ENCODE measurements at regions not wholly inside any gene's neighbourhood (a gene's known extent, or its start where the extent isn't known, plus 50 kb on each side); places are given as distances from the start of the nearest gene placed in this dataset.
"Not testable (repeated sequence)": the region's sequence is repeated elsewhere in the genome, so short reads cannot be mapped to it uniquely, and the experiment has no call there.

DNA sequence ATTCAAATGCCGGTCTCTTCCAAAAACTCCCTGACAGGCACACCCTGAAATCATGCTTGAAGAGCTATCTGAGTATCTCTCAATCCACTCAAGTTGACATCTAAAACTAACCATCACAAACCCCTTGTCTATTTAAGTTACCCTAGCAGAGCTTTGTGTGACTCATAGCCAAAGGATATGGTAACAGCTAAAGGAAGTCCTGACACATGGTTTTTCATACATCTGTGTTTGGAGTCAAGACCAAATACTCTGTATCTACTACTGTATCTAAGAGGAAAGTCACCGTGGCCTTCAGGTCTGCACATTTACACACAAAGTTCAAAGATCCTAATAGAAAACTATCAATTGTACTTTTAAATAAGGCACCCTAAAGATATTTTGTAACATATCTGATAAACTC, 239.6 kb upstream of the VCX start:
- TF ChIP-seq EP300 (IDR thresholded peaks at IDR 0.05) (no peak), POLR2AphosphoS5 (IDR thresholded peaks at IDR 0.05) (no peak), POLR2A (IDR thresholded peaks at IDR 0.05) (no peak)
- TF ChIP-seq, protein P1, sequence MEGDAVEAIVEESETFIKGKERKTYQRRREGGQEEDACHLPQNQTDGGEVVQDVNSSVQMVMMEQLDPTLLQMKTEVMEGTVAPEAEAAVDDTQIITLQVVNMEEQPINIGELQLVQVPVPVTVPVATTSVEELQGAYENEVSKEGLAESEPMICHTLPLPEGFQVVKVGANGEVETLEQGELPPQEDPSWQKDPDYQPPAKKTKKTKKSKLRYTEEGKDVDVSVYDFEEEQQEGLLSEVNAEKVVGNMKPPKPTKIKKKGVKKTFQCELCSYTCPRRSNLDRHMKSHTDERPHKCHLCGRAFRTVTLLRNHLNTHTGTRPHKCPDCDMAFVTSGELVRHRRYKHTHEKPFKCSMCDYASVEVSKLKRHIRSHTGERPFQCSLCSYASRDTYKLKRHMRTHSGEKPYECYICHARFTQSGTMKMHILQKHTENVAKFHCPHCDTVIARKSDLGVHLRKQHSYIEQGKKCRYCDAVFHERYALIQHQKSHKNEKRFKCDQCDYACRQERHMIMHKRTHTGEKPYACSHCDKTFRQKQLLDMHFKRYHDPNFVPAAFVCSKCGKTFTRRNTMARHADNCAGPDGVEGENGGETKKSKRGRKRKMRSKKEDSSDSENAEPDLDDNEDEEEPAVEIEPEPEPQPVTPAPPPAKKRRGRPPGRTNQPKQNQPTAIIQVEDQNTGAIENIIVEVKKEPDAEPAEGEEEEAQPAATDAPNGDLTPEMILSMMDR (IDR thresholded peaks at IDR 0.05) = no peak
- DNase-seq (no peak), ATAC-seq (ENCODE audit: low FRiP score in 2 of 2) (no peak)
- WGBS, 2 donors = 90 to 96% methylated on average over 2 of the region's 2 CpGs
- Histone ChIP-seq H3K27me3 (no peaks in the 10 kb centered on the region), H3K4me3 (no peak overlapping the region), H3K36me3 (no peaks in the 10 kb centered on the region), H3K9me3 (no peaks in the 10 kb centered on the region), H3K27ac (no peak overlapping the region), H3K4me1 (no peaks in the 10 kb centered on the region)

GRCh38 chrX:7596822-7597221, 246.1 kb upstream of the VCX start:
- no peaks in the 10 kb centered on the region for H3K36me3 ChIP-seq
- WGBS, 2 donors = 45 to 75% methylated on average over 2 of the region's 2 CpGs
- no peak for TF ChIP-seq EP300 (IDR thresholded peaks at IDR 0.05)
- TF ChIP-seq POLR2AphosphoS5 (IDR thresholded peaks at IDR 0.05) = no peak
- TF ChIP-seq POLR2A (IDR thresholded peaks at IDR 0.05) = no peak
- TF ChIP-seq, protein P1 (IDR thresholded peaks at IDR 0.05) = no peak
- no peaks in the 10 kb centered on the region for H3K4me1 ChIP-seq
- no peak overlapping the region for H3K27ac ChIP-seq
- H3K4me3 ChIP-seq = no peak overlapping the region
- H3K9me3 ChIP-seq = no peaks in the 10 kb centered on the region
- no peaks in the 10 kb centered on the region for H3K27me3 ChIP-seq
- no peak for DNase-seq
- ATAC-seq (ENCODE audit: low FRiP score in 2 of 2) = no peak

DNA sequence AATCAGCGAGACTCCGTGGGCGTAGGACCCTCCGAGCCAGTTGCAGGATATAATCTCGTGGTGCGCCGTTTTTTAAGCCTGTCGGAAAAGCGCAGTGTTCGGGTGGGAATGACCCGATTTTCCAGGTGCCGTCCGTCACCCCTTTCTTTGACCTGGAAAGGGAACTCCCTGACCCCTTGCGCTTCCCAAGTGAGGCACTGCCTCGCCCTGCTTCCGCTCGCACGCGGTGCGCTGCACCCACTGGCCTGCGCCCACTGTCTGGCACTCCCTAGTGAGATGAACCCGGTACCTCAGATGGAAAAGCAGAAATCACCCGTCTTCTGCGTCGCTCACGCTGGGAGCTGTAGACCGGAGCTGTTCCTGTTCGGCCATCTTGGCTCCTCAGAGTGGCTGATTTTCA, 249.6 kb upstream of the VCX start:
- not testable (repeated sequence) for H3K9me3 ChIP-seq; H3K4me1 ChIP-seq; ATAC-seq (ENCODE audit: low FRiP score in 2 of 2); H3K4me3 ChIP-seq; H3K27me3 ChIP-seq; H3K36me3 ChIP-seq; H3K27ac ChIP-seq
- DNase-seq = peak in 1 of 2 donors; percentile 29
- WGBS, 2 donors = 93 to 98% methylated on average over 21 to 28 of the region's 28 CpGs

GRCh38 chrX:7586126-7586525, 256.8 kb upstream of the VCX start:
- TF ChIP-seq, protein P1 (IDR thresholded peaks at IDR 0.05) = peak in 2 of 6 experiments; percentile 25 to 52
- TF ChIP-seq EP300 (IDR thresholded peaks at IDR 0.05) = no peak
- no peaks in the 10 kb centered on the region for H3K36me3 ChIP-seq
- WGBS, 2 donors = 8 to 13% methylated on average over 2 of the region's 2 CpGs
- H3K27ac ChIP-seq = no peak overlapping the region
- H3K9me3 ChIP-seq = no peaks in the 10 kb centered on the region
- no peak for ATAC-seq (ENCODE audit: low FRiP score in 2 of 2)
- no peaks in the 10 kb centered on the region for H3K4me1 ChIP-seq
- H3K4me3 ChIP-seq = no peak overlapping the region
- no peak for DNase-seq
- no peaks in the 10 kb centered on the region for H3K27me3 ChIP-seq

- no peak for DNase-seq
- no peak overlapping the region for H3K27ac ChIP-seq
- ATAC-seq (ENCODE audit: low FRiP score in 2 of 2) = no peak
- H3K36me3 ChIP-seq = no peaks in the 10 kb centered on the region
- no peaks in the 10 kb centered on the region for H3K27me3 ChIP-seq
- WGBS, 2 donors = 41 to 52% methylated on average over 4 of the region's 4 CpGs
- H3K4me3 ChIP-seq = no peak overlapping the region
- H3K4me1 ChIP-seq = no peaks in the 10 kb centered on the region
- TF ChIP-seq POLR2A (IDR thresholded peaks at IDR 0.05) (no peak), EP300 (IDR thresholded peaks at IDR 0.05) (no peak), POLR2AphosphoS5 (IDR thresholded peaks at IDR 0.05) (no peak)
- TF ChIP-seq, protein P1 (IDR thresholded peaks at IDR 0.05) = no peak
- no peaks in the 10 kb centered on the region for H3K9me3 ChIP-seq
Observed at GRCh38 chrX:7582191-7582590, 260.8 kb upstream of the VCX start.
